ENCODE measurements at regions not wholly inside any gene's neighbourhood (a gene's known extent, or its start where the extent isn't known, plus 50 kb on each side); places are given as distances from the start of the nearest gene placed in this dataset.

DNA sequence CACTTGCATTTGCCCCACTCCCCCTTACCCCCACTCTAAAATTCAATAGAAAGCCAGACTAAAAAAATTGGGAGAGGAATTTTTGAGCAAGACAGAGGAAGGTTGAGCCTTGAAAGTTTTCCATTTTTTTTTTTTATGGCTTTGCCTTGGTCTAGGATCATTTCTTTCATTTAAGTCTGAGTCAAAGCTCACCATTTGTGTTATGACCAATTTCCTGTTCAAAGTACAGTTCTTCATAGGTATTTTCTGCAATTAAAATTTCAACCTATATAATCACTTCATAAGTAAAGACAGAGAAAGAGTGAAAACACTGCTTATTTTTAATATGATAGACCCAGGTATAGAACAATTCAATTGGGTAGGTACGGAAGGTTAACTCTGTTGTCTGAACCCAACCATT lies 436.6 kb upstream of the ADGRL2 start:
- Mint-ChIP-seq H3K36me3 (ENCODE audit: low read depth) (no peaks in the 10 kb centered on the region), H3K4me3 (ENCODE audit: low read depth) (no peak overlapping the region), H3K4me1 (ENCODE audit: low read depth) (no peaks in the 10 kb centered on the region), H3K27me3 (ENCODE audit: low read depth) (no peaks in the 10 kb centered on the region), H3K9me3 (no peaks in the 10 kb centered on the region), H3K27ac (no peak overlapping the region)
- DNase-seq (ENCODE audit: low spot score) = no peak
- intact Hi-C loops (cut with micrococcal nuclease) = no loop called here

DNA sequence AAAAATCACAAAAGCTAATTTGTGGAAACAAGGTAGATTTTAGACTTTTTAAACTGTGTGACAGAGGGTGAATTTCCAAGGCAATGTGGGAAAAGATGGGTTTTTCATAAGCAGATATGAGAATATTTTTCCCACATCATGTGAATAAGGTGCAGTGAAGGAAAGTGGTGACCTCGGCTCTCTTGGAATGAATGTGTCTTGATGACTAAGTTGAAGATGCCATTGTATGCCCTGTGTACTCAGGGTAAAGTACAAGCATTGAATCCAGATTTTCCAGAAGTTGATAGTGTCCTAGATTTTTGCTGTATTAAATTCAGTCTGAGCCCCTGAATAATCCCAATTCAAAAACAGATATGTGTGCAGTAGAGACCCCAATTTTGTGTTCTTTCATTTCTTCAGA lies 442.6 kb upstream of the ADGRL2 start:
- Mint-ChIP-seq H3K36me3 (ENCODE audit: low read depth) (no peaks in the 10 kb centered on the region), H3K27ac (no peak overlapping the region), H3K4me3 (ENCODE audit: low read depth) (no peak overlapping the region), H3K4me1 (ENCODE audit: low read depth) (no peaks in the 10 kb centered on the region), H3K27me3 (ENCODE audit: low read depth) (no peaks in the 10 kb centered on the region), H3K9me3 (no peaks in the 10 kb centered on the region)
- intact Hi-C loops (cut with micrococcal nuclease) = no loop called here
- DNase-seq (ENCODE audit: low spot score) = no peak

DNA sequence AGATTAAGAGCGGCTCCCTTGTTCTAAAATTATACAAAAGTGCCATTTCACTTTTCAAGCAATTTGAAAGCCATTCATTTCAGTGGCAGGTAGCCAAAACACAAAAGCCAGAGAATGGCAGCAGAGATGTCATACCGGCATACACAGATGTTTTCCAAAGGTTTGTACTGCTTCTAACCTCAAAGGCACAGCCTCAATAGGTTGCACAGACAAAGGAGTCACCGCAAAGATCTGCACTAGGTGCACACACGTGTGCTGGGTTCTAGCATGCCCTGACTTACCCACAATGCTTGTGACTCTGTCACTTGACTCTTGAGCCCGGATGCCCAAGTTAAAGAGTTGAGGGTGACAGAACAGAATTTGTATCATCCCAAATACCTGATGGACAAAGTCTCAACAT lies 448.9 kb upstream of the ADGRL2 start:
- no peak overlapping the region for H3K27ac Mint-ChIP-seq
- H3K36me3 Mint-ChIP-seq (ENCODE audit: low read depth) = no peaks in the 10 kb centered on the region
- H3K4me3 Mint-ChIP-seq (ENCODE audit: low read depth) = no peak overlapping the region
- no peaks in the 10 kb centered on the region for H3K4me1 Mint-ChIP-seq (ENCODE audit: low read depth)
- no peaks in the 10 kb centered on the region for H3K9me3 Mint-ChIP-seq
- no peaks in the 10 kb centered on the region for H3K27me3 Mint-ChIP-seq (ENCODE audit: low read depth)
- DNase-seq (ENCODE audit: low spot score) = no peak
- intact Hi-C loops (cut with micrococcal nuclease) = no loop called here

DNA sequence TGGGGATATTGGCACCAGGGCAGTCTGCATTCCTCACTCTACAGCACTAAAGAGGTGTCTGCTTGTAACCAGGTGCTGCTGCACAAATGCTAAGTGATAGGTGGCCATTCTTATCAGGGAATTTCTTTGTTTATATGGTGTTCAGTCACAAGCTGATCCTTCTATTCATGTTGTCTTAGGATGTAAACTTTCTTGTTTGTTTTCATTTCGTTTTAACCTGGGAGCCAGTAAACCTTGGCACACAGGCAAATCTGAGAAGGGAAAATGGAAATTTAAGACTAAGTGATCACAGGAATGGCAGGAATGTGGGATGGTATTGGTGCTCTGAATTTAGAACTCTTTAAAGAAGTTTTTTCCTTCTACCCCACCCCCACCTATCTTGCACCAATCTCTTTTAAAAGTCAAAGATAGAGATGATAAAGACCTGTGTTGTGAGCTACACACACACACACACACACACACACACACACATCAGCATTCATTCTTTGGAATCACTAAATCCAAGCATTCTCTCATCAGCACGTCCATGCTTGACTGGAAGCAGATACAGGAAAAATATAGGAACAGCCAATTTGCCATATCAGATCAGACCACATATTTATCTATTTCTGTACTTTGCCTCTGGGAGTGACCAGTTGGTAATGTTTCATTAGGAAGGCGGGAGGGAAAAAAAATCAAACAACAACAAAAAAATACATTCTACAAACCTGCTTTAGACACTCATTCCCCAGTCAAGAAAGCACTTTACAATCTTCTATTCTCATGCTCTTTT lies 451.4 kb upstream of the ADGRL2 start:
- intact Hi-C loops (cut with micrococcal nuclease) = no loop called here
- H3K4me1 Mint-ChIP-seq (ENCODE audit: low read depth) = no peaks in the 10 kb centered on the region
- H3K27me3 Mint-ChIP-seq (ENCODE audit: low read depth) = no peaks in the 10 kb centered on the region
- no peak overlapping the region for H3K4me3 Mint-ChIP-seq (ENCODE audit: low read depth)
- no peak overlapping the region for H3K27ac Mint-ChIP-seq
- no peak for DNase-seq (ENCODE audit: low spot score)
- no peaks in the 10 kb centered on the region for H3K9me3 Mint-ChIP-seq
- no peaks in the 10 kb centered on the region for H3K36me3 Mint-ChIP-seq (ENCODE audit: low read depth)

DNA sequence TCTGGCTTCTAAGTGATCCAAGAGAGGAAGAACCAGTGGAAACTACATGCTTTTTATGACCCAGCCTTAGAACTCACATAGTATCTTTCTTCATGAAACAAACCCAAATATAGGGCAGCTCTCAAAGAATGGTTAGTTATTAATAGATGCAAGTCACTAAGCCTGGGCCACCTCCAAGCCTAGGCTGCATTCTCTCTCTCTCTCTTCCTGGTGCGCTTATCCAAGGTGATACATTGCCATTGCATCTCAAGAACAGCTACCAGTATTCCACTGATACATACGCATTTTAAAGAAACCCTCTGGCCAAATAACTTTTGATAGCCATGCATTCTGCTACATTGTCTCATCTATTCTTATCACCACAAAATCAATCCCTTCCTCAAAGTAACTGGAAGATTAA lies 455.6 kb upstream of the ADGRL2 start:
- Mint-ChIP-seq H3K9me3 (no peaks in the 10 kb centered on the region), H3K27ac (no peak overlapping the region), H3K36me3 (ENCODE audit: low read depth) (no peaks in the 10 kb centered on the region), H3K4me1 (ENCODE audit: low read depth) (no peaks in the 10 kb centered on the region), H3K4me3 (ENCODE audit: low read depth) (no peak overlapping the region), H3K27me3 (ENCODE audit: low read depth) (no peaks in the 10 kb centered on the region)
- no peak for DNase-seq (ENCODE audit: low spot score)
- intact Hi-C loops (cut with micrococcal nuclease) = no loop called here

DNA sequence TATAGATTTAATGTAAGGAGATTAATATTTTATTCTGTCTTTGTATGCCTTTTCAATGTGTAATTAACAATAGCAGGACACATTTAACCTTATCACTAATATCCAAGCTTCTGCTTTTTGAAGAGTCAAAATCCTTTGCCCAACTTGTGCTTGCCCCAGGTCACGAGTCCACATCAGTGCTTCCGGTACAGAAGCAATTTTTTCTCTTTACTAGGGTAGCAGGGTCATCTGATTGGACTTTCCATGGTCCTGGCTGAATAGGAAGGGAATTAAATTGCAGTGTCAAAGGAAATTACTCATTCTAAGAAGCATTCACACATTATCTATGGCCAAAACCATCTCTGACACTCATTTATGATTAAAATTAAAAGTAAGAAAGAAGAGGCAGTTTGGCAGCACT lies 460.5 kb upstream of the ADGRL2 start:
- no peaks in the 10 kb centered on the region for H3K9me3 Mint-ChIP-seq
- H3K4me1 Mint-ChIP-seq (ENCODE audit: low read depth) = no peaks in the 10 kb centered on the region
- no peaks in the 10 kb centered on the region for H3K36me3 Mint-ChIP-seq (ENCODE audit: low read depth)
- no peak overlapping the region for H3K4me3 Mint-ChIP-seq (ENCODE audit: low read depth)
- DNase-seq (ENCODE audit: low spot score) = no peak
- H3K27ac Mint-ChIP-seq = no peak overlapping the region
- no peaks in the 10 kb centered on the region for H3K27me3 Mint-ChIP-seq (ENCODE audit: low read depth)
- intact Hi-C loops (cut with micrococcal nuclease) = no loop called here

DNA sequence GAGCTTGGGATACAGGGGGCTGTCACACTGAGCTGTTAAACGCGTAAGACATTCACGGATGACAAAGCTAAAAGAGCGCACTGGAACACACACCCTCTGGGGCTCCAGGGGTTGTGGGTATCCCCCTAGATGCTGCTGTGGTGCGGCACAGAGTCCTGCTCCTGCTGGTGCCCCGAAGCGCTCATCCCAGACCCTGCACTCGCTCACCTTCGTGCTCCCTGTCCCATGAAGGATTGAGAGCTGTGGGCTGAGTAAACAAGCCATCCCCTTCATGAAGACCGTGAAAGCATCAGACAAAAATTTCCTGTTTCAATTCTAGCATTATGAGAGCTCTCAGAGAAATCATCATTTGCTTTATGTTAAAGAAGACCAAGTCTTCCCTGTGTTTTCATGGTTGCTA lies 463.5 kb upstream of the ADGRL2 start:
- Mint-ChIP-seq H3K27me3 (ENCODE audit: low read depth) (no peaks in the 10 kb centered on the region), H3K27ac (no peak overlapping the region), H3K4me3 (ENCODE audit: low read depth) (no peak overlapping the region), H3K9me3 (peaks cover 4% of the 10 kb centered on the region), H3K36me3 (ENCODE audit: low read depth) (no peaks in the 10 kb centered on the region), H3K4me1 (ENCODE audit: low read depth) (no peaks in the 10 kb centered on the region)
- intact Hi-C loops (cut with micrococcal nuclease) = no loop called here
- no peak for DNase-seq (ENCODE audit: low spot score)

DNA sequence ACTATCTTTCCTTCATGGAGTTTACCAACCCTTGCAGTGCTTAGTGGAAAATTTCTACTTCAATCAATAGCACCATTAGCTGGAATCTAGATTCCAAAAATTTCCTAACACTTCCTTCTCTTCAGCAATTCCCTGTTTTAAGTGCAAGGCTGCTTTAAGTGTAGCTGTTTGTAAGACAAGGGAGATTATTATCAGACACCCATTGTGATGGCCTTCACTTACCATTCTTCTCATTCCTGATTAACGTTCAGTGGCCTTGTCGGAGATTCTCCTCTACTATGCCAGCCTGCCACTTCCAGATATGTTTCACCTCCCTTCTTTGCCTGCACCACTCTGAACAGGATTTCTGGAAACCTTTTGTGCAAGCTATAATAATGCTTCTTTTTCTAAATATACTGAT lies 464.9 kb upstream of the ADGRL2 start:
- Mint-ChIP-seq H3K36me3 (ENCODE audit: low read depth) (no peaks in the 10 kb centered on the region), H3K27ac (no peak overlapping the region), H3K4me3 (ENCODE audit: low read depth) (no peak overlapping the region), H3K27me3 (ENCODE audit: low read depth) (no peaks in the 10 kb centered on the region), H3K4me1 (ENCODE audit: low read depth) (no peaks in the 10 kb centered on the region), H3K9me3 (peaks cover 4% of the 10 kb centered on the region)
- no peak for DNase-seq (ENCODE audit: low spot score)
- intact Hi-C loops (cut with micrococcal nuclease) = no loop called here

DNA sequence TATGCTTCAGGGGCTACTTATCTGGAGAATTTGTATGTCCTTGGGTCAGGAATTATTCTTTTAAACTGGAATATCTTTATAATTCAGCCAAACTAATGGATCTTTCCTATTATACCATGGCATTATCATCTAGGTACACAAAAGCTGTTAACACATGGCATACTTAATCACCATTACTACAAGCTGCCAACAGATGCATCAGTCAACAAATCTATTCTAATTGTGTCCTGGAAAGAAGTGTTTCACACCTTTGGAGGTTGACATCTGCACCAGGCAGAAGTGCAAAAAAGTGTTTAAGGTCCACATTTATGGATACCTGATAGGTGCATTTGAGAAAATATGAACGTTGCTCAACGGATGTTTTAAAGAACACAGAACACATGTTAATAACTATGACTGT lies 470.2 kb upstream of the ADGRL2 start:
- Mint-ChIP-seq H3K27me3 (ENCODE audit: low read depth) (no peaks in the 10 kb centered on the region), H3K27ac (no peak overlapping the region), H3K9me3 (peaks cover 4% of the 10 kb centered on the region), H3K4me1 (ENCODE audit: low read depth) (no peaks in the 10 kb centered on the region), H3K36me3 (ENCODE audit: low read depth) (no peaks in the 10 kb centered on the region), H3K4me3 (ENCODE audit: low read depth) (no peak overlapping the region)
- DNase-seq (ENCODE audit: low spot score) = no peak
- intact Hi-C loops (cut with micrococcal nuclease) = no loop called here

DNA sequence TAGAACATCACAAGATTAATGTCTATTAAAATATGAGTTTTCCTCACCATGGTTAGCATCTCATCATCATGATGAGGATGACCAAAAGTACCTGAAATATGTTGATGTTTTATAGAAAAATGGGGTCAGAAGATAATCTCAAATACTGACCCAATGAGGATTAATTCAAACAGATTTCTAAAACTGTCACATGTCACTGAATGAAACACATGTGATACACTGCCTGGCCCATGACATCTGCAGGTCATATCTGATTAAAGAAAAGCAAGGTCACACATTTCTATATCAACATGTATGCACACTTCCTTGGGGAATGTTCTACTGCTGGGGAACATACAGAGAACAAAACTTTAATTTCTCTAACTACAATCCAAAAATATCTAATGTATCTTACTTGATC lies 470.6 kb upstream of the ADGRL2 start:
- Mint-ChIP-seq H3K4me1 (ENCODE audit: low read depth) (no peaks in the 10 kb centered on the region), H3K27ac (no peak overlapping the region), H3K36me3 (ENCODE audit: low read depth) (no peaks in the 10 kb centered on the region), H3K27me3 (ENCODE audit: low read depth) (no peaks in the 10 kb centered on the region), H3K4me3 (ENCODE audit: low read depth) (no peak overlapping the region), H3K9me3 (peaks cover 4% of the 10 kb centered on the region)
- DNase-seq (ENCODE audit: low spot score) = no peak
- intact Hi-C loops (cut with micrococcal nuclease) = no loop called here

DNA sequence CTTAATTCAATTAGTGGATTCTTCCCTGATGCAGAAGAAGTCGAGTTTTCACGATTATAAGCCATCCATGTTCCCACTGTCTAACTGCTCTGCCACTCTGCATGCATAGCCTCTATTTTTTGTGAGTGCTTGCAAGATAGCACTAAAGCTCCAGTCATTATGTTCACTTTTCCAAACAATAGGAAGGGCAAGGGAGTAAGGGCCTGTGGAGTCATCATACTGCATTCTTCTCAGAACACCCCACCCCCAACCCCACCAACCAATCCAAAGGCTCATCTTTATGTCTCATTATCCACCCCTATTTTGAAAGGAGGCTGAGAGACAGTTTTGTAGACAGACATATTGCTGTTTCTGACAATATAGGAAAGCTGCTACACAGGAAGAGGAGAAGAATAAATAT lies 471.7 kb upstream of the ADGRL2 start:
- H3K9me3 Mint-ChIP-seq = peaks cover 3% of the 10 kb centered on the region
- H3K4me3 Mint-ChIP-seq (ENCODE audit: low read depth) = no peak overlapping the region
- H3K27ac Mint-ChIP-seq = no peak overlapping the region
- no peaks in the 10 kb centered on the region for H3K36me3 Mint-ChIP-seq (ENCODE audit: low read depth)
- intact Hi-C loops (cut with micrococcal nuclease) = no loop called here
- no peaks in the 10 kb centered on the region for H3K27me3 Mint-ChIP-seq (ENCODE audit: low read depth)
- no peaks in the 10 kb centered on the region for H3K4me1 Mint-ChIP-seq (ENCODE audit: low read depth)
- no peak for DNase-seq (ENCODE audit: low spot score)

DNA sequence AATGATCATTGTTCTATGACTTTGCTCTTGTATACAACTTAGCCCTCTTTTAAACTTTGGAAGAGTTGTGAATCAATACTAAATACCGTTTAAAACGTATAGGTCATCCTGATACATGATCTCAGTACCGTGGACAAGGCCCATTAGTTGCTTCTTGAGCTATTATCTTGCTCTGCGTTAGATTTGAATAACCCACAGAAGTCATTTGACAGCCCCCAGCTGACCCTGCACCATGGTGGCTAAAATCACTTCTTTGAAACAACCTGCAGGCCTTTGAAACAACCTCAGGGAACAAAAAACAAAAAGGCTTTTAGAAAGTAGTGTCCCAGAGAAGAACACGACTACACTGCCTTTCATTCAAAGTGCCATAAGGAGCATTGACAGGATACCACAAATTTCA lies 473.0 kb upstream of the ADGRL2 start:
- intact Hi-C loops (cut with micrococcal nuclease) = no loop called here
- Mint-ChIP-seq H3K4me3 (ENCODE audit: low read depth) (no peak overlapping the region), H3K27me3 (ENCODE audit: low read depth) (no peaks in the 10 kb centered on the region), H3K4me1 (ENCODE audit: low read depth) (no peaks in the 10 kb centered on the region), H3K27ac (no peak overlapping the region), H3K9me3 (no peaks in the 10 kb centered on the region), H3K36me3 (ENCODE audit: low read depth) (no peaks in the 10 kb centered on the region)
- DNase-seq (ENCODE audit: low spot score) = no peak

DNA sequence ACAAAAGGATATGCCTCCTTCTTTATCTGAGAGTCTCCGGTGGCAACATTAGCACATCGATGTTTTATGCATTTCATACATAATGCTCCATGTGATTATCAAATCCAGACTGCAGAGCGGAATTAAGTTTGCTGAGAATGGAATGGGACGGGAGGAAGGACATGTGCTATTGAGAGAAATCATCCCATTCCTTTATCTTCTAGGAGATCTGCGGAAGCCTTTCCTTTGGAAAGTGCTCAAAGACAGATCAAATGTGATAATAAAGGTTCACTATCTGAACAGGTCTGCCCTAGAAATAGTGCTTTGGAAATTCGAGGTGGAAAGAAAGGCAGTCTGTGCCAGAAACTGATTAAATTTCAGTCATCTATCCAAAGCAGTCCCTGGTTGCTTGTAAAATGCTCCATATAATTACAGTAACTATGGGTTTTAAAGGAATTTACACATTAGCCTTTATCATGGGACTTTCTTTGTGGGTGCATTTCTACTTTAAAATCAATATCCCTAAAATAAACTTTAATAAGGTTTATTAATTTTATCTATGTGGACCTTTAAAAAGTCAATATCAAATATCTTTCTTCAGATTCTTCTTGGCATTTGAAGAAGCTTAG lies 473.5 kb upstream of the ADGRL2 start:
- Mint-ChIP-seq H3K9me3 (no peaks in the 10 kb centered on the region), H3K27me3 (ENCODE audit: low read depth) (no peaks in the 10 kb centered on the region), H3K4me3 (ENCODE audit: low read depth) (no peak overlapping the region), H3K27ac (no peak overlapping the region), H3K36me3 (ENCODE audit: low read depth) (no peaks in the 10 kb centered on the region), H3K4me1 (ENCODE audit: low read depth) (no peaks in the 10 kb centered on the region)
- intact Hi-C loops (cut with micrococcal nuclease) = no loop called here
- no peak for DNase-seq (ENCODE audit: low spot score)

DNA sequence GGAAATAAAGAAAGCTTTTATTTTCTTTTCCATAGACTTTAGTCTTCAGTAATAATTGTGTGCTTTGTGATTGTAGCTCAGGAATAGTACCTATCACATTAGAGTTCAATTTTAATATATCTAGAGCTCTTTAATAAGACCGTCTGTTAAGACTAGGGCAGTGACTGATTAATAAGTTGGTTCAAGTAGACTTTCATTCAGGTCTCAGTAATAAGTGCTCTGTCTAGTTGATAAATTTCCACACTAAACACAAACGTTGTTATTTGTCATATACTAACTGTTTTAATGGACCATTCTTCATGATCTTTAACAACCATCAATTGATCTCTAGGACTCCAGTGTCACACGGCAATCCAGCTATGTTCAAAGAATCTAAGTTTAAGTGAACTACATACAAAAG lies 474.5 kb upstream of the ADGRL2 start:
- no peak for DNase-seq (ENCODE audit: low spot score)
- Mint-ChIP-seq H3K36me3 (ENCODE audit: low read depth) (no peaks in the 10 kb centered on the region), H3K9me3 (no peaks in the 10 kb centered on the region), H3K27ac (no peak overlapping the region), H3K27me3 (ENCODE audit: low read depth) (no peaks in the 10 kb centered on the region), H3K4me3 (ENCODE audit: low read depth) (no peak overlapping the region), H3K4me1 (ENCODE audit: low read depth) (no peaks in the 10 kb centered on the region)
- intact Hi-C loops (cut with micrococcal nuclease) = no loop called here

Measured in activated T-helper 2 cell treated with anti-CD3 and anti-CD28 coated beads, Interferon-gamma antibody, Interleukin-2, Interleukin-4, amounts not matched to agents 10 μg/mL and 5 μg/mL and 100 μg/mL, durations not matched to agents 14 hours and 24 hours and 36 hours (primary cell).